ENCODE measurements at regions not wholly inside any gene's neighbourhood (a gene's known extent, or its start where the extent isn't known, plus 50 kb on each side); places are given as distances from the start of the nearest gene placed in this dataset.

GRCh38 chr2:239500574-239501550, 100.0 kb upstream of the HDAC4 start:
- DNase-seq = no peak

GRCh38 chr2:239499726-239500573, 99.1 kb upstream of the HDAC4 start:
- no peak for DNase-seq

- no peak for DNase-seq
Observed at GRCh38 chr2:239498981-239499634, 98.3 kb upstream of the HDAC4 start.

- no peak for DNase-seq
Observed at GRCh38 chr2:239498576-239498975, 97.8 kb upstream of the HDAC4 start.

GRCh38 chr2:239496700-239497099, 95.9 kb upstream of the HDAC4 start:
- no peak for DNase-seq

DNA sequence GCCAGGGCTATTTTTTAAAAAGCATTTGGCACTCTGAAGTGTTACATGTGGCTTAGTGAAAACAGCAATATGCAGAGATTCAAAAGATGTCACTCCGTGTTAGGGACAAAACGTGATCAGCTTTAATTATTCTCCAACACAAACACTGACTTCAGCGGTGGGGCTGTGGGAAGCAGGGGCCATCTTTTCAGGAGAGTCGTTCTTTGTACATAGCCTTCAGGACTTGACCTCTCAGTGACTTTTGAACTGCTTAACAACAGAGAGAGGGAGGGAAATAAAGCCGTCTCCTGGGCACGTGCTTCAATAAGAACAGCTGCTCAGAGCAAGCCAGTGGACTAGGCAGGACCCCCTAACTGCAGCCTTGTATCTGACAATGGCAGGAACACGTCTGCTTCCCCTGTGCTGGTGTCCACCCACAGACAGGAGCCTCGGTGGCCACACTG, 95.0 kb upstream of the HDAC4 start:
- DNase-seq = no peak

- no peak for DNase-seq
Observed at GRCh38 chr2:239495175-239495574, 94.4 kb upstream of the HDAC4 start.

DNA sequence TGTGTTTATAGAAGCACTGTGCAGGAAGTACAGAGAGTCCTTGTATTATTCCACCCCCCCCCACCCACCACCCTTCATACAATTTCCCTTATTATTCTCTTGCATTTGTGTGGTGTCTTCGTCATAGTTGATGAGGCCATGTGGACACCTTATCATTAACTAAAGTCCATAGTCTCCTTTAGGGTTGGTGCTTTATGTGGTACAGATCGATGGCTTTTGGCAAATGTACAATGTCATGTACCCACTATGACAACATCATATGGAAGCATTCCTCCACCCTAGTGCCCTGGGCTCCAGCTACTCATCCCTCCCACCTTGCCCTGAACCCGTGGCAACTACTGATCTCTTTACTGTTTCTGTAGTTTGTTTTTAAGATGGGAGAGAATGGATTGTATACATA, 93.8 kb upstream of the HDAC4 start:
- no peak for DNase-seq

DNA sequence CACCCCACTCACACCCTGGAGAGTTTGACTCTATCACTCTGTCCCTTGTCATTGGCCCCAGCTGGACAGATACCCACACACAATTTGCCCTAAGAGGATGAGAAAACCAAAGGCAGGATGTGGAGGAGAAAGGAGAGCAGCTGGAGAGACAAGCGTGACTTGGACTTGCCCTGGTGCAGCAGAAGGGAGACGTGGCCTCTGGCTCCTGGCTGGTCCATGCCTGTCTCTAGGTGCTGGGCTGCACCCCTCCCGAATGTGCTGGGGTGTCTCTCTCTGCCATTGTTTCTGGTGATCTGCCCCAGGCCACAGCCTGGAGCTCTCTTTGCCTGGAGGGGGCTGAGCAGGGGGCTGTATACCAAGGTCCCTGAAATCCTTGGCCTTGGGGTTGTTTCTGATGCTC, 88.7 kb upstream of the HDAC4 start:
- DNase-seq = no peak

- DNase-seq = no peak
Observed at GRCh38 chr2:239488125-239488524, 87.3 kb upstream of the HDAC4 start.

DNA sequence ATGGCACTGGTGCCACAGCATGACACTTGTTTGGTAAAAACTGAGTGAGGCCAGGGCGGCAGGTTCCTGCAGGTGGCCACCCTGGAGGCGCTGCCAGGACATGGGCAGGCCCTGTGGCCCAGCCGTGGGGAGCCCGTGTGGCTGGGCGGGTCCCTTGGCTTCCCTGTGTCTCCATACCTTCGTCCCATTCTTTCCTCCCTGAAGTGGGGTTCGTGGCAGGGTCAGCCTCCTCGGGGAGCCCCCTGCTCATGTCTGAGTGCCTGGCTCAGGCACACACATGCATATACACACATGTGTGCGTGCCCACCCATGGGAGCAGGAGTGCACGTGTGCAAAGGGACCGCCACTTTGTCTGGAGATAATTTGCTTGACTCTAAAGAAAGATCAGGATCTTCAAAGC, 86.5 kb upstream of the HDAC4 start:
- DNase-seq = no peak

- DNase-seq = no peak
Observed at GRCh38 chr2:239485622-239486021, 84.8 kb upstream of the HDAC4 start.

DNA sequence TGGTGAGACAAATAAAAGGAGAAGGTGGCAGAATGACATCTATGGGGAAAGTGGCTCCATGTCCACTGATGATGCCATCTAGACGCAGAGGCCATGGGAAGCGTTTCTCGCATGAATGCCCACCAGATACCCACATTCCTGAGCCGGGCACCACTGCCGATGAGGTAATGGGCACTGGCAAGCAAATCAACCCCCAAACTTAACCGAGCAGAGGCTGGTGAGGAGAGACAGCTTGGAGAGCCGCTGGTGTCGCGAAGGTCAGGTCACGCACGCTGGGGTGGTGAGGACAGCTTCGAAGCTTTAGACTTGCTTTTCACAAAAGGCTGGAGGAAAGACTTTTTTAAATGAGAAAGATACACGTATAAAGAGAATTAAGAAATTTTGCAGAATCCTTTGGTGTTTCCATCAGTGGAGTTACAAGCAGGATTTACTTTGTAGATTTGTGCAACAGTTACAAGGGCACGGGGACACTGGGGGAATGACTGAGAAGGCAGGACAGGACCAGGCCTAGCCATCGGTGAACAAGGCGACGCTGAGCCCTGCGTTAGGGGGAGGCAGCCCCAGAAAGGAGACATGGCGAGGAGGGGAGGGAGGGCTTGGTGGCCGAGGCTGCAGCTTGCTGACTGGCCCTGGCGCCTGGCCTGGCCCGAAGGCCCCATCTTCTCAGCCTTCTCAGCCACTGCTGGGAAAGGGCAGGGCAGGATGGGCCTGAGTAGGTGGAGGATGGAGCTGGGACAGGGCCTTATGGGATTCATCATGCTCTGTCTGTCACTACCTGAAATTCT, 83.9 kb upstream of the HDAC4 start:
- no peak for DNase-seq

DNA sequence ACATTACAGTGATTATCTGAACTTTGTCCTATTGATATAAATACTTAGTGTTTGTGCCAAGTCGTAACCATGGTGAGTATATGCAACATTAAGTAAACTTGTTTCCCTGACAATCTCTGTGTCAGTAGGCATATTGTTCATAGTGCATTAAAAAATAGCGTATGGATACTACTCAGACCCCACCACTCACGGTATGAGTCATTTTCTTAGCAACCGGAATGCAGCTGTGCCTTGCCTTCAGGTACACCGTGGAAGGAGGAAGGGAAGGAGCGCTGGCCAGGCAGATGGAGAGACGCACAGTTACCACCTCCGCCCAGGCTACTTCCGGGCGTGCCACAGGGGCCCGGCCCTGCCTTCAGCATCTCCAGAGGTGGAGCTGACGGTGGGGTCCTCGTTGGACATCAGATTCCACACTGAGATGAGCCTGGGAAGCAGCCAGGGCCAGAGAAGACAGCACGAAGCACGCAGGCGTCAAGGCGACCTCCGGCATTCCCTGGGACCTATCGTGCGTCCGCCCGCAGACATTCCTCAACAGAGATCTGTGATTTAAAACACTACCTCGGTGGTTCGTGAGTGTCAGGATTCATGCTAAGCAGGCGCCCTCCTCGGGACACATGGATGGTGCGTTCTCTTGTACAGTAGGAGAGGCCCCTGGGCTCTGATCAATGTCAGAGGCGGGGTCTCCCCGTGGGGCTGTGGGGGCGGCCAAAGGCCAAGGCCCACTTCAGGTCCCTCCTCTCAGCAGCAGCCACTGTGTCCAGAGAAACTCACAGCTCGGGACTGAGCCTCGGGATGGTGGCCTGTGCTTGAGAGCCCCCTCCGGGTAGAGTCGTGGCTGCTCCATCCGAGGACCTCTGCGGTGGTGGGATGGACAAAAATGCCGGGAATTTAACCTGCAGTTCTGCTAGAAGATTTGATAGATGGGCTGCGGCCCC, 82.2 kb upstream of the HDAC4 start:
- no peak for DNase-seq

- no peak for DNase-seq
Observed at GRCh38 chr2:239479471-239479870, 78.7 kb upstream of the HDAC4 start.

DNA sequence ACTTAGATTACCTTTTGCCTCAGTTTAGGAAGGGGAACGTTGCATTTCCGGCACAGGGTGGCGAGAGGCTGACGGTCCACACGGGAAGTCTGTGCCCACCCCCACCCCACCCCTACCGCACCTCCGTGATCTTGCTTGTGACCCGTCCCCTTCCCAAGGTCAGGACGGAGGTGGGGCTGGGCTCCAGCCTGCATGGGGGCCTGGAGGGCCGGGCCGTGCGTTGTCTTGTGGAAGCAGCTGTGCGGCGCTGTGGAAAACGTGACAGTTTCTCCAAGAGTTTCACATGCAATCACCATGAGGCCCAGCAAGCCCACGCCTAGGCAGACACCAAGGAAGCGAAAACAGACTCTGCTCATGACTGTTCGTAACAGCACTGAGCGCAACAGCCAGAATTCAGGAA, 76.8 kb upstream of the HDAC4 start:
- DNase-seq = no peak

DNA sequence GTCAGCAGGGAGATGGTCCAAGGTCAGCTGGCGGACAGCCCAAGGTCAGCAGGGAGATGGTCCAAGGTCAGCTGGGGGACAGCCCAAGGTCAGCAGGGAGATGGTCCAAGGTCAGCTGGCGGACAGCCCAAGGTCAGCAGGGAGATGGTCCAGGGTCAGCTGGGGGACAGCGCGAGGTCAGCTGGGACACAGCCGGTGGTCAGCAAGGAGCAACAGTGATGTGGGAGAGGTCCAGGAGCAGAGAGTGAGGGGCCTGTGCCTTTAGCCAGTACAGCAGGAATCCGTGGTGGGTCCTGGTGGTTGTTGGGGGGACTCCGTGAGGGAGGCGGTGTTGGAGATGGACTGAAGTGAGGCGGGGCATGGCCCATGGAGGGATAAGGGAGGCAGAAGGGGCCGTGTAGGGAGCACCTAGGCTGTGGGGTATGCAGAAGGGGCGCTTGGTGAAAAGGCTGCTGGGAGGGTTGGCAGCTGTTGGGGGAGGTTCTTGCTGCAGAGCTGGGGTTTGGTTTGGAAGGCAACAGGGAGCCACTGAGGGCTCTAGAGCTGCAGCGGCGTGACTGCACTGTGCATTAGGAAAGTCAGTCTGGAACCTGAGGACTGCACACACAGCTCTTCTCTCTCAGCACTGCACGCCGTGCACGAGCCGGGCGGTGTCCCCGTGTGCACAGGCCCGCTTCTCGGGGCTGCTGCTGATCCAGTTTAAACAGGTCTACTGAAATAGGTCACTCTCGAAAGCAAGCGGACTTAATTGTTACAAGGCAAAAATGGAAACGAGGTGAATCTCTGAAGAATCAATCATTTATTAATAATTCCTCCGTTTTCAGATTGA, 76.2 kb upstream of the HDAC4 start:
- no peak for DNase-seq

GRCh38 chr2:239476029-239476756, 75.4 kb upstream of the HDAC4 start:
- DNase-seq = no peak
